GM10266 (cell line): ENCODE measurements at regions not wholly inside any gene's neighbourhood (a gene's known extent, or its start where the extent isn't known, plus 50 kb on each side); places are given as distances from the start of the nearest gene placed in this dataset.

ENCODE experiments used
- DNase-seq: peaks from one replicate; pipeline ENCODE4 v3.0.0; 2012; ENCODE audit errors: extremely low spot score
- TF ChIP-seq, protein P1 (sequence below): IDR thresholded peaks from 2 replicates; pipeline ENCODE4 v1.5.1; 2012; ENCODE audit warnings: mild to moderate bottlenecking, low read depth; ENCODE audit not compliant: control insufficient read depth, insufficient read depth; ENCODE audit errors: missing control alignments

DNA sequence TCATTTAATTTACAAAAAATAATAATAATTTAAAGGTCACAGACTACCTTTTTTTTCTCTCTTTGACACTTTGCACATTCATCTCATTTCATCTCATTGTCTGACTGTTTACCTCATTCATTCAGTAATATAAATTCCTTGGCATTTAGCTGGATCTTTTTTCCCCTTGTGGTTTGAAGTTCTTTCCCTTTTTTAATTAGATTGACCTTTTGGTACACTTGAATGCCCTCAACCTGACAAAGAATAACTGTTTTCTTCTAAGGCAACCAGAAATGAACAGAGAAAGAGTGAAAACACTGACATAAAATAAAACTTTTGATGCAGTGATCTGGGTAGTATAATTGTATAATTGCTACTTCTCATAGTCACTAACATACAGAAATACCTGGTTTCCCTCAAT lies 774.9 kb upstream of the NOVA1 start:
- TF ChIP-seq, protein P1, sequence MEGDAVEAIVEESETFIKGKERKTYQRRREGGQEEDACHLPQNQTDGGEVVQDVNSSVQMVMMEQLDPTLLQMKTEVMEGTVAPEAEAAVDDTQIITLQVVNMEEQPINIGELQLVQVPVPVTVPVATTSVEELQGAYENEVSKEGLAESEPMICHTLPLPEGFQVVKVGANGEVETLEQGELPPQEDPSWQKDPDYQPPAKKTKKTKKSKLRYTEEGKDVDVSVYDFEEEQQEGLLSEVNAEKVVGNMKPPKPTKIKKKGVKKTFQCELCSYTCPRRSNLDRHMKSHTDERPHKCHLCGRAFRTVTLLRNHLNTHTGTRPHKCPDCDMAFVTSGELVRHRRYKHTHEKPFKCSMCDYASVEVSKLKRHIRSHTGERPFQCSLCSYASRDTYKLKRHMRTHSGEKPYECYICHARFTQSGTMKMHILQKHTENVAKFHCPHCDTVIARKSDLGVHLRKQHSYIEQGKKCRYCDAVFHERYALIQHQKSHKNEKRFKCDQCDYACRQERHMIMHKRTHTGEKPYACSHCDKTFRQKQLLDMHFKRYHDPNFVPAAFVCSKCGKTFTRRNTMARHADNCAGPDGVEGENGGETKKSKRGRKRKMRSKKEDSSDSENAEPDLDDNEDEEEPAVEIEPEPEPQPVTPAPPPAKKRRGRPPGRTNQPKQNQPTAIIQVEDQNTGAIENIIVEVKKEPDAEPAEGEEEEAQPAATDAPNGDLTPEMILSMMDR, result no peak
- no peak for DNase-seq

DNA sequence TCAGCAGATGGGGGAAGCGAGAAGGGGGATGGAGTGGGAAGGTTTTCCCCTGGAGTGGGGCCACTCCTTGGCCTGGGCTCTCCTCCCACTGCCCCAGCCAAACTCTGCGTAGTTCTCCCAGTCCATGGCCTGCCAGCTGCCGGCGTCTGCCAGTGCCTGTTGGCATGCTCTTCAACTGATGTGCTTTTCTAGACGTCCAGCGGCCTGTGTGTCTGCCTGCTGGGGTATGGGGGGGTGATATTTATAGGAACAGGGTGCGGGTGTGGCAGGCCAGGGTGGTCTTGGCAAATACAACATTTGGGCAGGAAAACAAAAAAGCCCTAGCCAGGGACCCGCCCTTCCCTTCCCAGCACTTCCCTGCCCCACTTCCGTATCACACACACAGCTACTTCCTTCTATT lies 786.3 kb upstream of the NOVA1 start:
- DNase-seq, result no peak
- TF ChIP-seq, protein P1, result no peak

DNA sequence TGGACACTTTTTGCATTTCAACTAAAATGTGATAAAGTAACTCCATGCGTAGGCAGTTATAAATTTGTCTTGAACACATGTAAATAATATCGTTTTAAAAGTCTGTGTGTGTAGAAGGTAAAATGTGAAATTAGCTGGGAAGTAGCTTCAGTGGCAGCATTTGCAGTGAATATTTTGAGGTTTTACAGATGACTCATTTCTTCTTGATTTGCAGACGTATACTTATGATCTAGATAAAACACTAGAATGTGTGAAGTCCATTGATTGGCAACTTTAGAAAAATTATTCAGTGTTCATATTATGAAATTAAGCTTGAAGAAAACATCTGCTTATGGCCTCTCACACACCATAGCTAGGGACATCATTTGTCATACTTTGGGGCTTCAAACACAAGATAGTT lies 788.6 kb upstream of the NOVA1 start:
- DNase-seq, result no peak
- TF ChIP-seq, protein P1, result no peak

DNA sequence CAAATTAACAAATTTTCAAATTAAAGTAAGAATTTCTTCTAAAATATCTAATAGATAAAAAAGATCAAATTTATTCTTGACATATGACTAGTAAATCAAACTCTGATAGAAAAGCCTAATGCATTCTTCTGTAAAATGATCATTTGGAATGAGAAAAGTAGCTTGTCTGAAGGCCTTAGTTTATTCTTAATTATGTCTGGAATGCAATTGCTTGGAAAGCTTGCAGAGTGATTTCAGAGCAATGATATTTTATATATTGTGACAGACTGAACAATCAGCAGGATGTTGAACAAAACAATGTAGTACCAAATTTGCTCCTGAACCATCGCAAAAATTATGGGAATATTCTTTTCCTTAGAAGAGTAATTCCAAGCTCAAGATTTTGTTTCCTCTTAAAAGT lies 789.6 kb upstream of the NOVA1 start:
- TF ChIP-seq, protein P1, result no peak
- DNase-seq, result no peak

DNA sequence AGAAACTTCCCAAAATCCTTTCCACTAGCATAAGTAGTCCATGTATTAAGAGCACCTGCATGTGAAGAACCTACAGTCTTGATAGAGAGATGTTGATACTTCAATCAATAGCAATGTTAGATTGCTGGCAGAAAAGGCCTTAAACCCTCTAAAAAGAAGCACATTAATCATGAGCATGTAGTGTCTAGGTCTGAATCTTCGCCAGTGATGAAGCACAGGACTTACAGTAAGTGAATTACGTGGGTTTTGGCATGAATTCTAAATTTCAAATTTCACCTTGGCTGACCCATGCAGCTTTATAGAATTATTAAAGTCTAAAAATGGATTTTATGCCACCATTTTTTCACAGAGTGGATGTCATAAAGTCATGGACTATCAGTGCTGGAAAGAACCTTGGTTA lies 791.6 kb upstream of the NOVA1 start:
- no peak for DNase-seq
- TF ChIP-seq, protein P1, result no peak

DNA sequence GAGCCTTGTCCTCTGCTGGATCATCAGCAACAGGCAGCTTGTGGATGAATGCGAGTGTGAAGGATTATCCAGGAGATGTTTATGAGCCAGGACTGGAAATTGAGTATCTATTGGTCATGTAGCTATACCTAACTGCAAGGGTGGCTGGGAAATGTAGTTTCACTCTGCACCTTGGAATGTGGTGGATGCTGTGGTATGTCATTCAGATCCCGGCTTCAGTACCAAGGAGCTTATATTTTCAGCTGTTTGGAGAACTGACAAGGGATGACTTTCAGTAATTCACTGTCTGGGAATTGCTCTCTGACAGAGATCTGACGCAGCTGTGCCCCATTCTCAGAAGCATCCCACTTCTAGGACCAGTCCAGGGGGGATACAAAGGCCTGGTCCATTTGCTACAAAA lies 792.3 kb upstream of the NOVA1 start:
- TF ChIP-seq, protein P1, result no peak
- no peak for DNase-seq

DNA sequence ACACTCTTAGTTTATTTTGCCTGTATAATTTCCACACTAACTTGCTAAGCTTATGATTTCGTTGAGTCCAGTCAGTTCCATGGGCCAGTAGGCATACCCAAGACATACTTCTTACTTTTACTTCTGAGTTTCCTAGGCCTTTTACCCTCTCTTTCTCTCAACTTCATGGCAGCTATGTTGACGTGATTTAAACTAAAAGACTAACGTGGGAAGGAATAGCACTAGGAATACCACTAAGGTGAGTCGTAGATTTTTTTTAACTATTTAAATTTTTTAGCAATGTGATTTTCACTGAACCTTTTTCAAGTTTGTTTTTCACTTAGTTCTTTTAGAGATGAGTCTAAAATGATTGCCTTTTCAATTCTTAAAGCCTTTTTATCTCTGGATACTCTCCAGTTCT lies 793.5 kb upstream of the NOVA1 start:
- TF ChIP-seq, protein P1, result no peak
- no peak for DNase-seq
